ENCODE measurements at regions not wholly inside any gene's neighbourhood (a gene's known extent, or its start where the extent isn't known, plus 50 kb on each side); places are given as distances from the start of the nearest gene placed in this dataset.

GRCh38 chr14:87309557-87309956, 683.4 kb downstream of the GALC start (continued):
- TF ChIP-seq POLR2AphosphoS5 (IDR thresholded peaks at IDR 0.05; ENCODE audit: low read depth) (no peak), ETS1 (IDR thresholded peaks at IDR 0.05) (no peak), EZH2 (IDR thresholded peaks at IDR 0.05; ENCODE audit: low read depth, unreplicated experiment) (no peak), NANOG (IDR thresholded peaks at IDR 0.05; ENCODE audit: borderline replicate concordance) (no peak), ZNF462 (CRISPR knock-in tag; IDR thresholded peaks at IDR 0.05) (no peak), STAT1 (IDR thresholded peaks at IDR 0.05; ENCODE audit: unreplicated experiment) (no peak)

- H3K4me1 Mint-ChIP-seq = no peaks in the 10 kb centered on the region
- H3K27ac Mint-ChIP-seq = no peak overlapping the region
- peaks cover 12% of the 10 kb centered on the region; the same call in 1 of the 2 replicates for H3K9me2 ChIP-seq (ENCODE audit: insufficient read depth)
- H3K4me2 ChIP-seq = no peak overlapping the region
- H2AFZ ChIP-seq = no peak overlapping the region
- H3F3A ChIP-seq (replicated peaks; ENCODE audit: low read depth) = no peaks in the 10 kb centered on the region
- no peaks in the 10 kb centered on the region for H3K79me2 ChIP-seq (replicated peaks; ENCODE audit: insufficient read depth)
- no peak overlapping the region for H3K4me3 Mint-ChIP-seq
- H3K27me3 Mint-ChIP-seq (ENCODE audit: insufficient read depth, low read depth, poor library complexity) = no peaks in the 10 kb centered on the region
- no peak overlapping the region for H3K4me3 ChIP-seq
- H3K27ac ChIP-seq (ENCODE audit: low read depth) = no peak overlapping the region
- H3K9me3 Mint-ChIP-seq = no peaks in the 10 kb centered on the region
- H4K20me1 ChIP-seq (replicated peaks; ENCODE audit: insufficient read depth) = no peaks in the 10 kb centered on the region
- no peaks in the 10 kb centered on the region for H3K27me3 ChIP-seq (ENCODE audit: insufficient read depth)
- no peaks in the 10 kb centered on the region for H3K4me1 ChIP-seq (ENCODE audit: insufficient read depth)
- ATAC-seq = no peak
- H3K36me3 ChIP-seq (ENCODE audit: insufficient read depth) = no peaks in the 10 kb centered on the region
- H3K36me3 Mint-ChIP-seq (ENCODE audit: low read depth) = no peaks in the 10 kb centered on the region
- DNase-seq (ENCODE audit: low spot score) = no peak
- no peak for TF ChIP-seq EZH2phosphoT487 (IDR thresholded peaks at IDR 0.05; ENCODE audit: unreplicated experiment)
- TF ChIP-seq CTCF (conservative IDR thresholded peaks at IDR 0.05; ENCODE audit: low read depth in 2 of 2) = no peak
- TF ChIP-seq STAT1 (IDR thresholded peaks at IDR 0.05; ENCODE audit: unreplicated experiment) = no peak
- no peak for TF ChIP-seq ZNF114 (CRISPR knock-in tag; IDR thresholded peaks at IDR 0.05)
- no peak for TF ChIP-seq ETS1 (IDR thresholded peaks at IDR 0.05)
- no peak for TF ChIP-seq JUNB (IDR thresholded peaks at IDR 0.05; ENCODE audit: unreplicated experiment)
- TF ChIP-seq EZH2 (IDR thresholded peaks at IDR 0.05; ENCODE audit: low read depth, unreplicated experiment) = no peak
- no peak for TF ChIP-seq NANOG (IDR thresholded peaks at IDR 0.05; ENCODE audit: borderline replicate concordance)
- no peak for TF ChIP-seq POLR2AphosphoS5 (IDR thresholded peaks at IDR 0.05; ENCODE audit: low read depth)
Observed at GRCh38 chr14:87306409-87307168, 686.4 kb downstream of the GALC start.

Data from GM23338 (cell line).